SH-SY5Y (cell line): ENCODE measurements at regions not wholly inside any gene's neighbourhood (a gene's known extent, or its start where the extent isn't known, plus 50 kb on each side); places are given as distances from the start of the nearest gene placed in this dataset.

Source experiments
- GATA2 ChIP-seq: IDR thresholded peaks from 2 replicates; pipeline ENCODE4 v1.6.1; 2011; ENCODE audit warnings: mild to moderate bottlenecking, low read depth, low read length
- GATA3 ChIP-seq: IDR thresholded peaks from 2 replicates; pipeline ENCODE4 v1.6.1; 2011; ENCODE audit warnings: low read depth, mild to moderate bottlenecking, low read length, moderate library complexity

DNA sequence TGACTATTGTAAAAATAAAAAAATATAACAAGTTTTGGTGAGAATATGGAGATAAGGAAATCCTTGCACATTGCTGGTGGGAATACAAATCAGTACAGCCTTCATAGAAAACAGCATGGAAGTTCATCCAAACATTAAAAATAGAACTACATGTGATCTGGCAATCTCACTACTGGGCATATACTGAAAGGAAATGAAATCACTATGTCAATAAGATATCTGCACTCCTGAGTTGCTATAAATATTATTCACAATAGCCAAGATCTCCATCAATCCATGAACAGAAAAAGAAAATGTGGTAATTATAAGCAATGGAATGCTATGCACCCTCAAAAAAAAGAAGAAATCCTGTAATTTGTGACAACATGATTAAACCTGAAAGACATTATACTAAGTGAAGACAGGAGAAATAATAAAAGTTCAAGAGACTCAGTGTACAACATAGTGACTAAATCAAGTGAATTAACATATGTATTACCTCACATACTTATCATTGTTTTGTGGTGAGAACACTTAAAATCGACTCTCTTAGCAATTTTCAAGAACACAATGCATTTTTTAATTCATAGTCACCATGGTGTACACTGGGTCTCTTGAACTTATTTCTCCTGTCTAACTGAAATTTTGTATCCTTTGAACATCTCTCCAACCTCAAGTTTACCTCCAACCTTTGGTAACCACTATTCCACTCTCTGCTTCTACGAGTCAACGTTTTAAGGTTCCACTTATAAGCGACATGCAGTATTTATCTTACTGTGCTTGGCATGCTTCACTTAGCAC lies 1703.7 kb upstream of the AGA start:
- no peak for TF ChIP-seq GATA2
- no peak for TF ChIP-seq GATA3

DNA sequence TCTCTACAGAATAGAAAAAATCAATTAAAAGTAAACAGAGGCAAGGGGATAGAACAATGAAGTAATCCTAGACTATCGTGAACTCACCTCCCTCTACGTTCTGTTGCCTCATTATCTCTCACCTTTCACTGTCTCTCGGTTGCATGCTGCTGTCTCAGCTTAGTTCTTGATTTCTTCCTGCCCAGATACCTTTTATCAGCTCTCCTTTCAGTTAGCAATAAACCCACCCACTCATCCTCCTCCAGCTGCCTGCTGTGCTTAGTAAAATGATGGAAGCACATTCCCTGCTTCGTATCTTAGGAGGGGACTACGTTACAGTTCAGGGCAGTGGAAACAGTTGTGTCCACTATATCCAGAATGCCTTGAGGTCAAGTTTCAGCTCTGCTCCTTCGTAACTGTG lies 1709.5 kb upstream of the AGA start:
- TF ChIP-seq GATA2 (no peak), GATA3 (no peak)

DNA sequence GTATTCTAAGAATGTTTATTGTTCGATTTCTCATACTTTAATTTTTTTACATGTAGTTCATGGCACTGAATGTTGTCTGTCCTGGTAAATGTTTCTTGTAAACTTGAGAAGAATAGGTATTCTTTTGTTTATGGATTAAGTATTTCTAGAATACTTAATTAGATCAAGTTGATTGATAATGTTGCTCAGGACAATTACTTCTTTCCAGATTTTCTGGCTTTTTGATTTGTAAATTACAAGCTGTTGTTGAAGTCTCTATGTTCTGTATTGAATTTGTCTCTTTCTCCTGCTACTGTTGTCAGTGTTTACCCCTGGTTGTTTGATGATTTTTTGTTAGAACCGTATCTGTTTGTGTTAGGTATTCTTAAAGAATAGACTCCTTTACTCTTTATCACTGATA lies 1720.9 kb upstream of the AGA start:
- TF ChIP-seq GATA2 = no peak

DNA sequence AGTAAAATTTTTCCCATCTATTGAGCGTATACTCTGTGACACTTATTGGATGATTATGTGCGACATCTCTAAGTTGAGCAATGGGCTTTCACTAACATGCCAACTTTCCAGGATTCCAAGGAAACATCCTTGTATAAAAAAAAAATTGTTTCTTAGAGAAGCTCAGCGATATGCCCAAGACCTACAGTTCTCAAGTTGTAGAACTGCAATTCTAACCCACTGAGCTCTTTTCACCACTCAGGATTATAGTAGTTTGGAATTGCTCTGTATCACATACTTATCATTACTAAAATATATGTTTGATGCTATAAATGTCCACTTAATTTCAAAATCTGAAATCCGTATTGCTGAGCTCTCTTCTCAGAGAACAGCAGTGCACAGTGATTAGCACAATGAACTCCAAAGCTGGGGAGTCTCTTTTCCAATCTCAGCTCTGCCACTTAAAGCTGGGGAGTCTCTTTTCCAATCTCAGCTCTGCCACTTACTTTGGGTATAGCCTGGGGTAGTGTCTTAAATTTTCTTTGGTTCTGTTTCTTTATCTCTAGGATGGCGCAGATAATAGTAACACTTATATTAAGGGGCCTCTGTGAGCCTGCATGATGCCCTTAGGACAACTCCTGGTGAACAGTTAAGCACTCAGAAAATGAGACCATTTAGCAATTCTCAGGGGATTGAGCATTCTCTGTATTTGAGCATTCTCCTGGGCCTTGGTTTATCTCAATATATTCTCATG lies 1722.2 kb upstream of the AGA start:
- TF ChIP-seq GATA3 = no peak
- no peak for TF ChIP-seq GATA2

DNA sequence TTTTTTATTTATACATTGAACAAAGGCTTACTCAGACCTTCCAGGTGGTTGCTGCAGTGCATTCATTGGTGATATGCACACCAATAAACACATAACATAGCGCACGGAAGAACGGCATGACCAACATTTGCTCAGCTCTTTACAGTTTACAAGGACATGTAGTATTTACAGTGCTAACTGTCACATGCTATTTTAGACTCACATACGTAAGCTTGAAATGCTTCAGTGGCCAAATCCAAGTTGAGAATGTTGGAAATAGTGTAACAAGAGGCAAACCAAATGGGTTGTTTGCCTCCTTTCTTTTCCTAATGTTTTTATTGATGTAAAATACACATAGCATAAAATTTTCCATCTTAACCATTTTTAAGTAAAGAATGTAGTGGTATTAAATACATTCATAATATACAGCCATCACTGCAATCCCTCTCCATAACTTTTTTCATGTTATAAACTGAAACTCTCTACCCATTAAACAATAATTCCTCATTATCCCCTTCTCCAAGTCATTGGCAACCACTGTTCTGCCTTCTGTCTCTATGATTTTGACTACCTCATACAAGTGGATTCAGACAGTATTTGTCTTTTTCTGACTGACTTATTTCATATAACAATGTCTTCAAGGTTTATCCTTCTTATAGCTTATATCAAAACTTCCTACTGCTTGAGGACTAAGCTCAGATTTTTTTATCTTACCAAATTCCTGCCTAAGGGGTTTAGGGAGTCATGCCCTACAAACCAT lies 1722.9 kb upstream of the AGA start:
- TF ChIP-seq GATA3 = no peak
- TF ChIP-seq GATA2 = no peak

DNA sequence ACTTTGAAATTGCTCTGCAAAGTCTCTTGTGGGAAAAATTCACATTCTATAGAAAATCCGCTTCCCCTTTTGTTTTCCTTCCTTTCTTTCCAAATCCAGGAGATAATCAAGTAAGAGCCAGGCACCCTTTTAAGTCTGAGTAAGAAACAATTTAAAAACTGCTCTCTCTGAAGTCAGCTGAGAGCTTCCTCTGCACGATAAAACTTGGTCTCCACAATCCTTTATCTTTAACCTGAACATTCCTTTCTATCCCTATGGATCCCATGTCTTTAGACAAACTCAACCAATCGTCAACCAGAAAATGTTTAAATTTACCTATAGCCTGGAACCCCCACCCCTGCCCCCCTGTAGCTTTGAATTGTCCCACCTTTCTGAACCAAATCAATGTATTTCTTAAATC lies 1723.6 kb upstream of the AGA start:
- TF ChIP-seq GATA2 (no peak), GATA3 (no peak)

DNA sequence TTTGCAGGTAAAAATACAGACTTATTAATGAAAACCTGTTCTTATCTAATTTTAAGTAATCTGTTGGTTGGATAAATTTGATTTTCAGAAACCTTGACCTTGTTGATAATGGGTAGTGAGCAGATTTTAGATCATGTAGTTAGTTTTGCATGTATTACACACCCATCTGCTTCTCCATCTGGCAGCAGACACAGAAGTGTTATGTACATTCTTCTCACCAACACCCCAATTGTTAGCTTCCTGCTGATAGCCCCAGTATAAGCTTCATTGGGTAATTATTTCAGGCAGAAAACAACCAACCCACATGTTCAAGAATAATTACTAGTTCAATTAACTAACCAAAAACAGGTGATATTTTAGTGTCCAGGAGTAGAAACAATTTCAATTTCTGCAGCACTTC lies 1740.5 kb upstream of the AGA start:
- TF ChIP-seq GATA3 (no peak), GATA2 (no peak)

DNA sequence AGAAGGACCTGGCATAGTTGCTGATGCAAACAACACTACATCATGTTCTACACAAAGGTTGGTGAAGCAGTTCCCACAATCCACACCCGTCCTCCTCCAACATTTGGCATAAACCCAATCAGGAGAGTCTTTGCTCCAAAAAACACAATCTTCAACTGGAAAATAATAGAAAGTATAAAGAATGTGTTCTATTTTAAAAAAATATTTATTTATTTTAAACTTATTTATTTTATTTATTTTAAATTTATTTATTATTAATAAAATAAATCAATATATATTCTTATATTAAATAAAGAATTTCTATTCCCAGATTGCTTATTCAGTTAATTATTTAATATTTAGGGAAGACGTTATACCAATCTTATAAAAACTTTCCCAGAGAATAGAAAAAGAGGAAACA lies 1753.7 kb upstream of the AGA start:
- TF ChIP-seq GATA2 = no peak
- no peak for TF ChIP-seq GATA3

DNA sequence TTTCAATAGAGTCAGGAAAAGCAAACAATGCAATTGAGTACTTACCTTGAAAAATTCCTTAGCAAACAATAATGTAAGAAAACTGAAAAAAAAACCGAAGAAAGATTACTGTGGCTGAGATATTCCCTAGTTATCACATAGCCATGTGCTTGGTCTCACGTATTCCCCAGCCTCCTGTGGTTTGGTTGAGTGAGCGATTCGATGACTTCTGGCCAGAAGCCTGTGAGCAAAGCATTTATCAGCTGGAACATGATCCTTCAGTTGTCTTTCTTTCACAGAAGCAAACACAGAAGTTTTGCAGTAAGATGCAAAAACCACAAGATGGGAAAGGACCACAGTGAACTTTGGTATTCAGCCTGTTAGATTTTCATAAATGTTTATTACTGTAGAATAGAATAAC lies 1754.3 kb upstream of the AGA start:
- TF ChIP-seq GATA2 = no peak
- TF ChIP-seq GATA3 = no peak

DNA sequence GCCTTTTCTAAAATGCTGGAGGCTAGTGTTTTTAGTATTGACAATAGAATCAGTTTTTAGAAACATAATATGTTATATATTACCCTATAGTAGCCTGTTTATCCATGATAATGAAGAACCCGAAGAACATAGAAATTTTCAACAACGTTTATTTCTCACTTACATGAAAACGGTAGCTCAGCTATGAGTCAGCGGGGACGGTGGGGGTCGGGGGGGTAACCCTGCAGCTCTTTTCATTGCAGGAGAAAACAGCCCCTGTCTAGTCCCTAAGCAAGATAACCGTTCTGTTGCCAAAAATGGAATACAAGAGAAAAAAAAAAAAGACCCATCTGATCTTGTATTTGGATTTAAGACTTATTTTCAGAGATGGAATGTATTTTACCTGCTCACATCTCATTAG lies 1758.4 kb upstream of the AGA start:
- TF ChIP-seq GATA3 = no peak
- no peak for TF ChIP-seq GATA2

DNA sequence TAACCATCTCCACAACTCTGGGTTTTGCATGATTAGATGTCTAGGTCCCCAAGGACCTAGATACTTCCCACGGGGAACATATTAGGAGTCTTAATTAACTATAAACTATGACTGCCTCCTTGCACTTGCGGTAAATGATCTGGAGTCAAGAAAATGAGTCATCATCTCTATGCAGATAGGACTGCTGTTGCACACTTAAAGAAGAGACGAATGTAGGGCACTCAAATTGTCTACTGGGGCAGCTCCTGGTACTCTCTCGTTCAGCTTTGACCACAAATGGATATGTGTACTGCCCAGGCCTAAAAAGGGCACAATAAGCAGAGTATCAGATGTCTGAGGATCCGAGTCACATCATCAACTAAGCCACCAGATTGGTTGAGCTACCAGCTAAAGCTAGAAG lies 1783.4 kb upstream of the AGA start:
- TF ChIP-seq GATA3 (no peak), GATA2 (no peak)

DNA sequence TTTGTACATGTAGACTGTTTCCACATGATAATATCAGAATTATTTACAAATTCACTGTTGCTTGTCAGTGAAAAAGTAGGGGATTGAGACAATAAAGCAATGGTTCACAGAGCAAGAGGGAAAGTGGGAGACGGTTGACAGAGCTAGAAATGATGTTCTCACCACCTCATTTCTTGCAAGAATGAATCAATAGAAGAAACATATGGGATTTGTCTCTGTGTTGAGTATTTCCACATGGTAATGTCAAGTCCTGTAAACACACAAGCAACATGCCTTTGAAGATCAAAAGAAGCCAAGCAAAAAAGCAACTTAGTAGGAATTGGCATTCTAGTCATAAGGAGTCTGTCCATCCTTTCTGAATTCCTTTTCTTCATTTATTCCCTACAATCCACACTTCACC lies 1806.6 kb upstream of the AGA start:
- TF ChIP-seq GATA3 (no peak), GATA2 (no peak)

DNA sequence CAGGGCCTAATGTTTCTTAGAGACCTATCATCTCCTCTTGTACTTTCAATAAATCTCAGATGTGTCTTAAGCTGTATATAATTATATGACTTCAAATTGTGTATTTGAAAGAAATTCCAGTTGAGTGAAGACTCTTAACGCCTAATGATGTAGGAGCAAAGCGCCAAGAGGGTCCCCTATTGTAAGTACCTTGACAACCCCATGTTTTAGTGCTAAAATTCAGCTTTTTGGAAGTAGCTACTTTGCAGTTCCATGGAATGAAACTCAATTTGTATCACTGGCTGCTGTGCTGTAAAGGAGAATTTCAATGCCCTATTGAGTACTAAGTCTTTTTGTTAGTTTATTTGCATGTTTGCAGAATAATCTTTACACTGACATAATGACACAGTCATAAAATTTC lies 1826.6 kb upstream of the AGA start:
- no peak for TF ChIP-seq GATA2
- no peak for TF ChIP-seq GATA3

DNA sequence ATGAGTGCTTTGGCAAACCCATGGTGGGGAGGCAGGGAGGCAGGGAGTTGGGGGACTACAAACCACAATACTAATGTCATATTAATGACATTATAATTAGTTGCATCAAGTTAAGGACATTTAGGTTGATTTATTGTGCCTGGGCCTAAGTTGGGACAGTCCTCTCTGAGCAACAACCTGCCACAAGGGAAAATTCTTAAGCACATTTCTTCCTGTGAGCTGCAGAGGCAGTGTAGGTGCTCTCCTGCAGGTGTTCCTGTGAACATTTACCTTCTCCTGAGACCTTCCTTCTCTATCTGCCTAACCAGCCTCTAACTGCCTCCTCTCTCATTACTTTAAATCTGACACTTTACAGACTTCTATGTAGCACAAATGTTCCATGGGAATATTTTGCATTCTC lies 1830.0 kb upstream of the AGA start:
- no peak for TF ChIP-seq GATA2
- no peak for TF ChIP-seq GATA3

DNA sequence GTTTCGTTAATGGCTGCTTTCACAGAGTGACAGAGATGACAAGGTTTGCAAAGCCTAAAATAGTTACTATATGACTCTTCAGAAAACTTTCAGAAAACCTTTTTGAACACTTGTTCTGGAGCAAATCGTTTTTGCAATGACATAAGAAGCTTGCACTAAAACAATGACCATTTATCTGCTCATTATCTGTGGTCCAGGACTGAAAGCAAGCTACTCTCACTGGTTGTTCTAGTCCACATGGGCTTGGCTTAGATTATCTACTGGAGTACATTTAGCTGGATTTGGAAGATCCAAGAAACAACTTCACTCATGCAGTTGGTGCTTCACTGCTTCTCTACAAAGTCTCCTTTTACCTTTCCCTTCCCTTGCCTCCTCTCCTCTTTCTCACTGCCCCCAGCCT lies 1836.4 kb upstream of the AGA start:
- no peak for TF ChIP-seq GATA3
- no peak for TF ChIP-seq GATA2

DNA sequence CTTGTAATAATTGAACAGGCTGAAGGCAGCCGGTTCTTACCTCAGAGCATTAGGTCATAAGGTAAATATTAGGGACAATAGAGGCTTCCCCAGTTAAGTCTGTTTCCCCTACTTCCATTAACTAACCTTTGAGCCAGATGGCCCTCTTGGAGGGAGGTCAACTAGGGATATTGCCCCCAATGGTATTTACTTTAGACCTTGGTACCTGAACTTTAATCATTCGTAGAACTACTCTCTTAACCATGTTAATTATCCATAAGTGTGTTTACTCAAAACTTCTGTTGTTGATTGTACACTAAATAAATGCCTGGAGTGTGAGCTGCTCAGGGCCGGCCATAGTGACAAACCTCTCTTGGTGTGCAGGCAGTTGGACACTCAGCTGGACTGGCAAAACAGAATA lies 1843.5 kb upstream of the AGA start:
- TF ChIP-seq GATA2 = no peak
- TF ChIP-seq GATA3 = no peak
